Activated naive CD4-positive, alpha-beta T cell treated with anti-CD3 and anti-CD28 coated beads, Interleukin-2, amount 50 U/mL, for 16 hours (primary cell): ENCODE measurements at regions not wholly inside any gene's neighbourhood (a gene's known extent, or its start where the extent isn't known, plus 50 kb on each side); places are given as distances from the start of the nearest gene placed in this dataset.

ENCODE experiments used
- DNase-seq: peaks from one replicate; pipeline ENCODE4 v3.0.0-alpha.2; 2020

DNA sequence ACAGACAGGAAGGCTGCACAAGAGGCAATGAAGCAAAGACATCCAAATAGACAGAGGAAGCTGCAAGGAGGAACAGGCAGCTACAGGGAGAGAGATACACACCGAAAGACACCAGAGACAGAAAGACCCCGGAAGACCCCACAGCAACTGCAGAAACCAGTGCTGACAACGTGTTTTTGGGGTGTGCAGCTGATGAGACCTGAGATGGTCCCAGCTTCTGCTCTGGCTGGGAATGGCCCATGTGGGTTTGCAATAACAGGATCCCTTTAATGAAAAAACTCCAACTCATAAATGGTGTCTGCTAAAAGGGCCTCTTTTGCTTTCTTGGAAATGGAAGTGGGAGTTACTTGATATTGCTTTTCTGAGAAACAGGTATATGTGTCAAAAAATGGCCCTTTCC is 101.5 kb upstream of the CDH11 start:
- DNase-seq = no peak

- DNase-seq = no peak
Observed at GRCh38 chr16:65222536-65222935, 100.7 kb upstream of the CDH11 start.

DNA sequence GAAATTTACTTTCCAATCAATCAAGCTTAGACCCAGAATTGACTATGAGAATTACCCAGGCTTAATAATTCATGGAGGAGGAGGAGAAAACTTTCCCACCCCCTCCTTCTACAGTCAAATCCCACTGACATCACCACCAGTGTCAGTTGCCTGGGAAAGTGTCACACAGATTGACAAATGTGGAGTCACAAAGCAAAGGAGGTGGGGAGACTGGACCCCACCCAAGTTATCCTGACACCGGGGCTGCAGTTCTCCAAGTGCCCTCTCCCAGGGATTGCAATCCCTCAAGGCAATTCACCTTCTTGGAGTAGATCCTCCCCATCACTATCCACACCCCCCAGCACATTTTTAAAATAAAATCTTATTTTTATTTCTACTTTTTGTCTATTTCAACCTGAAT is 100.2 kb upstream of the CDH11 start:
- no peak for DNase-seq

DNA sequence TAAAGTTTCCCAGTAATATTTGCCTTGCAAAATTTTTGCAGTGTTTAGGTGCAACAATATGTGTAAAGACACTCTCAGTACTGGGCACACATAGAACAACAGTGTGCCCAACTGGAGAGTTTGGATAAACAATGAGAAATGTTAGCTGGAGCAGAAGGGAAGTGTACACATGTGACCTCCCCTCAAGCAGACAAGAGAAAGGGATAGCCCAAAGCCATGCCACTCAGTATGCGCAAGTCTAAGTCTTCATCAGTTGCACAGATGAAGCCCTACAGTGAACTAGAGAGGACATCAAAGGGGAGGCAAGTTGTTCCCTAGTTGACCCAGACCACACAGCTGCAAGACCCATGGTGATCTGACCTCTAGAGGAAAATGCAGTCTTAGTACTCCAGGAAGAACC is 97.9 kb upstream of the CDH11 start:
- no peak for DNase-seq

- DNase-seq = no peak
Observed at GRCh38 chr16:65218348-65218747, 96.5 kb upstream of the CDH11 start.

GRCh38 chr16:65213866-65214595 is 92.2 kb upstream of the CDH11 start:
- DNase-seq = no peak

DNA sequence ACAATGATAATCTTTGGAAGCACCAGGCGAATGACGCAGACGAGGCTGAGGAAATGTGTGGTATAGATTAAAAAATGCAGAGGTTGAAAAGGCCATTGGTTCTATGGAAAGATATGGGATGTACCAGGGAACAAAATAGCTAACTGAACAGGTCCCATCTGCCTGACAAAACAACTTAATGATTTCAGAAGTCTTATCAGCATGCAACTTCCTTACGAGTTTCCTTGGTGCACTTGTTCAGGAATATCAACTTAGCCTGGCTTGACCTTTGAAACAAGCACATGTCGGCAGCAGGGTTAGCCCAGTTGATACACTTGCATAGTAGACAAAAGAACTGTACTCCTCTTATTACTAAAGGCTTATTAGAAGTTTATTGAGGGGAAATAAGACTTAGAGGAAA is 90.9 kb upstream of the CDH11 start:
- DNase-seq = no peak

GRCh38 chr16:65212240-65212639 is 90.4 kb upstream of the CDH11 start:
- DNase-seq = no peak

- no peak for DNase-seq
Observed at GRCh38 chr16:65202461-65202860, 80.6 kb upstream of the CDH11 start.

DNA sequence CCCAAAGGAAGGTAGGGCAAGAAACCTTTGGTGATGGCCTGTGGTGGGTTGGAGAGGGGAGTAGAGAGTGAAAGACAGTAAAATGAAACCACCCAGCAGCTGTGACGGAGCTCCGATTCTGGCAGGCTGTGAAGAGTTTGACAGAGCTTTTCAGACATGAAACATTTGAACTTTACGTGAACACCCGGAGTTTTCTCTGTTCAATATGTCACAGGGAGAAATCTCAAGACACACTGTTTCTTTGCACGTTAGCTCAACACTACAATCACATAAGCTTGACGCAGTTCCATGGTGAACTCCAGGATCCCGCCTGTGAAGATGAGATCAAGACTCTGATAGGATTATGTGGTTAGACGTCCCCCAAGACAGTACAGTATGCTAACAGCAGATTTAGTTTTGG is 79.6 kb upstream of the CDH11 start:
- DNase-seq = no peak

DNA sequence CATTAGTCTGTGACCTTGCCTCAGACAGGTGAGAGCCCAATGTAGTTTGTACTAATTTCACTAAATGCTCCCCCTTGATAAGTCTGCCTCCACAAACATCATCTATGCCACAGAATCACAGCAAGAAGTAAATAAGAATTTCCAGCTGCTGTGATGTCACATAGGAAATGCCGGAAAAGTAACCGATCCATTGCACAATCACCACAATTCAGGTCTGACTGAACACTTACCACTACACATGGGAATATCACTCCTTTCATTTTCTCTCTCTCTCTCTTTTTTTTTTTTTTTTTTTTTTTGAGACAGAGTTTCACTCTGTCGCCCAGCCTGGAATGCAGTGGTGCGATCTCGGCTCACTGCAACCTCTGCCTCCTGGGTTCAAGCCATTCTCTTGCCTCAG is 79.0 kb upstream of the CDH11 start:
- DNase-seq = no peak

- DNase-seq = no peak
Observed at GRCh38 chr16:65200156-65200773, 78.4 kb upstream of the CDH11 start.

- DNase-seq = no peak
Observed at GRCh38 chr16:65196420-65197075, 74.7 kb upstream of the CDH11 start.

DNA sequence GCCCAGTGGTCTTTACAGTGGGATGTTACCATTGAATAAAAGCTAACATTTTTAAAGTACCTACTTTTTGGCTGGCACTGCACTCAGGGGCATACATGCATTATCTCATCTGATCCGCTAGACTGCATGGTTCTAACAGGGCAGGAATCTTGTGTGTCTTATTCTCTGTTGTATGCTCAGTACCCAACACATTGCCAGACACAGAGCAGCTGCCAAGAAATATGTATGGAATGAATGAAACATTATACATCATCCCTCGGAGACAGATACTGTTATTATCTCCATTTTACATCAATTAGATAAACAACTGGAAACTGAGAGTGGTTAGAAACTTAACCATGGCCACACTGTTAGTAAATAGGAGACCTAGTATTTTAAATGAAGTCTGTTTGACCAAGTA is 74.1 kb upstream of the CDH11 start:
- DNase-seq = no peak

GRCh38 chr16:65185241-65185778 is 63.4 kb upstream of the CDH11 start:
- DNase-seq = no peak

DNA sequence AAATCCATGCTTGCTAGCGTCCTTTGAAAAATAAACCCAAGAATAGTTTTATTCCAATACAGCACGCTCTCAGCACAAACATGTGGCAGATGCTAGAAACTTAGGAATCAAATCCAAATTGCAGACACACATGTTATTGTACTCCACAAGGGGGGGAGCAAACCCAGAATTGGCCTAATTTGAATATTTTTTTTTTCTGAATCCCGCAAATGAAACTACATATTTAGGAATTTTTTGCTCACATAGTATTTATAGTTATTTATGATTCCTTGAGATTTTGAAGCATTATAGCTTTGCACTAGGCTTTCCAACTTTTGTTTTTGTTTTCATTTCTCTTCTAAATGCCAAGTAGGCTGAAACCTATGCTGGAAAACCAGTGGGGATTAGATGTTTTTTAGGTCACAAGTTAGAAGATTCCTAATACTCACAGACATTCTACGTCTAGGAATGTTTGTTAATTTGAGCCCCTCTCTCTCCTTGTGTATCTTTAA is 59.3 kb upstream of the CDH11 start:
- no peak for DNase-seq

DNA sequence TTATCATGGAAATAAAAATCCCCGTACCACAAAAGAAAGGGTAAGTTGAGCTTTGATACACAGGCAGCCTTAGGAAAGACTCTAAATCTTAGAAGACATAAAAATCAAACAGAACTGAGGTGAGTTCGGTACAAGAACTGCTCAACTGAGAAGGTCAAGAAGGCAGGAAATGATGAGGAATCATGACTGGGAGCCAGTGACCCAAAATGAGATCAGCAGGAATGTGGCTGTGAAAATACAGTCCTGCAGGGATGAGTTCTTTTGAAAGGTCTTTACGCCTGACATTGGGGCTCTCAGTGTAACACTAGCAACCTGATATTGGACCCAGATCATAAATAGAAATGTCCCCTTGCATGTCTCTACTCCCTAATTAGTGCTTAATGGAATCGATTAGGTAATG is 56.3 kb upstream of the CDH11 start:
- DNase-seq = no peak

- no peak for DNase-seq
Observed at GRCh38 chr16:65176603-65177002, 54.7 kb upstream of the CDH11 start.

DNA sequence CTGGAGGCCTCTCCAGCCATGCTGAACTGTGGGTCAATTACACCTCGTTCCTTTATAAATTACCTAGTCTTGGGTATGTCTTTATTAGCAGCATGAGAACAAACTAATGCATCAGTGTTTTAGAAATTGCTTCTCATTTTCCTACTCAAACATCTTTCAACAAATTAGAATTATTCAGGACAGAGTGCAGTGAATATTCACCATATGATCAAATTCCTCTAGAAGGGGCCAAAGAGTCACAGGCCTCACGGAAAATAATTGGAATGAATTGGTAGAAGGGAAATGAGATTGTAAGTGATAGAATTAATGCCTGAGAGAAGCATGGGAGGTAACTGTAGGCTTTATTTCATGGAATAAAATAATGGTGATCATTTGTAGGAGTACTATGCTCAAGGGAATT is 50.5 kb upstream of the CDH11 start:
- DNase-seq = no peak
